ENCODE measurements at regions not wholly inside any gene's neighbourhood (a gene's known extent, or its start where the extent isn't known, plus 50 kb on each side); places are given as distances from the start of the nearest gene placed in this dataset.

DNA sequence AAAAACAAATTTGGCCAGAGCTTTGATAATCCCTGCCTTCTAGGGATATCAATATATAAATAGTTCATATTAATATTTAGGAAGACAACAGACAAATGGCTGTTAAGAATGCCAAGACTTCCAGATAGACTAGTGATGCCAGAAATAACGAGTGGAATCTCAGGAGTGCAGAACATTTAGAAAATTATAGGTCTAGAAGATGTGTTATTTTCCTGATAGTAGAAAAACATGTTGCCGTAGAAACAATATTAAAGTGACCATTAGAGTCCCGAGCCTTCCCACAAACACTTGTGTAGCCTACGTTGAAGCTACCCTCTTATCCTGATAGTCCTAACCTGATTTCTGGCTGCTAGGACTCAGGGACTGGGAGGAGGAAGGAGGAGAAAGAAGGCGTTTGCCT lies 54.3 kb upstream of the ITGA6 start:
- no peak for DNase-seq
- ATAC-seq = no peak
- intact Hi-C loops (cut with DNase I) = no loop called here

DNA sequence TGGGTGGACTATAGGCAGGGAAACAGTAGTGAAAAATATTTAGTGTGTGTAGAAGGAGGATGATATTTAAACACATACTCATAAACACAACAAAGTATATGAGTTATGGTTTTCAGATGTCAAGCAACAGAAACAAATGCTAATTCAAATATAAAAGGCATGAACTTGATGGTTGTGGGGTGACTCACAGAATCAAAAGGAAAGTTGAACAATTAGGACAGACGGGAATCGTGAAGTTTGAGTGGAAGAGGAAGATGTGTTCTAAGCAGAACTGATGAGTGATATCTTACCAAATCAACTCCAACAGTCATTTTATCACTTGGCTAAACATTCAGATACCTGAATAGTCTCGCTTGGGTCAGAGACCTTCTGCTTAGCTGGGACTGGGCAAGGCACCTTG lies 53.6 kb upstream of the ITGA6 start:
- intact Hi-C loops (cut with DNase I) = no loop called here
- DNase-seq (no peak), ATAC-seq (no peak)

DNA sequence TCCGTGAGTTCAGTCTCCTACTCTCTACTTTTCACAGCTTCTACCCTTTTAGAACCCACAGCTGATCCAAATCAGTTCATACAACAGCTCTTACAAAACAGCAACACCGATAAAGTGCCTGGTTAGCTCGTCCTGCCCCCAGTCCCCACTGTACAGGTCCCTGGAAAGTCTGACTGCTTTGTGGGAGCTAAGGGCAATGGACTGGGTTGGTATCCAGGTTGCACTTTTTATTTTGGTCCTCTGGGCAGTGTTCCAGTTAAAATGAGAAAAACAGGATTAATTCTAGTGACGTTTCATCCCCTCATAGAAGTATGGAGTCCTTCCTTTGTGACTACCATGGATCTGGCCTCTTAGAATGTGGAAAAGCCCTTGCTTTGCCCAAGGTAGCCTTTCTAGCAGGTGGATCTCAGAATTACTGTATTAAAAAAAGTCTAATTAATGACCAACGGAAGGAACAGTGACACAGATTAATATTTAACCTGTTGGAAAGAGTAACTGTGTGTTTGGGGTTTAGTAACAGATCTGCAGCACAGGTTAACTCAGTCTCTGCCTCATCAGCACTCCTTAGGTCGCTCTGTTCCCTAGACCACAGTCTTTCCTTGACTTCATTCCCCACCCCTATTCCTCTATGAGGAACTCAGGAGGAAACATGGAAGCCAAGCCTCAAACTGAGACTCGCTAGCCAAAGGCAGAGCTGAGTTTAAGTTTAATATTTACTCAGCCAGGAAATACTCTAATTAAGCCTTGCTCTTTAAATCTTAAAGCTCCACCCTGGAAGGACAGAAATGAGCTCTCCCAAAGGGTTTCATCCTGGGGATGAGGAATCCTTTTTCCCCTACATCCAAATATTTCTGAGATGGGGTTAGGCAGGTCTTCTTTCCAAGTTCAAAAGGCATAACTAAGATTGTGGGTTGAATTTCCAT lies 52.8 kb upstream of the ITGA6 start:
- ATAC-seq (no peak), DNase-seq (no peak)
- intact Hi-C loops (cut with DNase I) = no loop called here

DNA sequence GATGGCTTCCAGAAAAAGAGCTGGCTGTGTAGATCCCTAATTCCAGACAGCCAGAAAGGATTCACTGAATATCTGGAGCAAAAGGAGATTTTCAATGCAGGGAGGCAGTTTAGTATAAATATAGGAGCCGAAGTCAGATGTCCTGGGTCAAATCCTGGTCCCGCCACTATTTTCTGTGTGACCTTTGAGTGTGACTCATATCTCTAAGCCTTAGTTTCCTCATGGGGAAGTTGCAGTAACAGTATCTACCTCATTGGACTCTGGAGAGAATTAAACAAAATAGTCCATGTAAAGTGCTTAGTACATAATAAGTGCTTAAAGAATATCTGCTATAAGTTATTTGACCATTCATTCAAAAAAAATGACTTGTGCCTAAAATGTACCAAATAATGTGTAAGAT lies 52.1 kb upstream of the ITGA6 start:
- ATAC-seq (no peak), DNase-seq (no peak)
- intact Hi-C loops (cut with DNase I) = no loop called here

GRCh38 chr2:172376016-172376415 lies 51.4 kb upstream of the ITGA6 start:
- ATAC-seq = no peak
- intact Hi-C loops (cut with DNase I) = no loop called here
- DNase-seq = no peak

DNA sequence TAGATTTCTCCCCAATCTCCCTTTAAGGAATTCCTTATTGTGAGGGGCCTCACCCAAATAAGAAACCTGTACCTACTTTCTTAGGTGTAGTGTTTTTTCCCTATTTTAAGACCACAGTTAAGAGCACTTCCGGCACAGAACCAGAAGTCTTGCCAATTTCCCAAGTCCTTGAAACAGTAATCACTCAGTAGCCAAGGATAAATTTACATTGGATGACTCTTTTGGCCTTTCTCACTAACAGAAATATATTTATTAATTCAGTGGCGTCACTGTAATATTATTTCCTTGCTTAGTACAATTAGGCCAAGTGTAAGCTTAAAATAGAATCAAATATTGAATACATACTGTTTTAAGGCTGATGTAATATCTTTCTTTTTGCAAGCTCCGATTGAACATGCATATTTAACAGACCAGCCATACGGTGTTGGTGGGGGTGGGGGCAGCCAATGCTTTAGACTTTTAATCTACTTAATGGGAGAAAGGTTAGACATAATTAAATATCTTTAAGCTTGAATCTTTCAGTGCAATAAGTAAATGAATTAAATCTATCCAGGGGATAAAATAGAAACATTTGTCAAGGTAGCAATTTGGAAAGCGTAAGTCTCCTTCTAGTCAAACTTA lies 50.8 kb upstream of the ITGA6 start:
- DNase-seq = no peak
- intact Hi-C loops (cut with DNase I) = no loop called here
- no peak for ATAC-seq

DNA sequence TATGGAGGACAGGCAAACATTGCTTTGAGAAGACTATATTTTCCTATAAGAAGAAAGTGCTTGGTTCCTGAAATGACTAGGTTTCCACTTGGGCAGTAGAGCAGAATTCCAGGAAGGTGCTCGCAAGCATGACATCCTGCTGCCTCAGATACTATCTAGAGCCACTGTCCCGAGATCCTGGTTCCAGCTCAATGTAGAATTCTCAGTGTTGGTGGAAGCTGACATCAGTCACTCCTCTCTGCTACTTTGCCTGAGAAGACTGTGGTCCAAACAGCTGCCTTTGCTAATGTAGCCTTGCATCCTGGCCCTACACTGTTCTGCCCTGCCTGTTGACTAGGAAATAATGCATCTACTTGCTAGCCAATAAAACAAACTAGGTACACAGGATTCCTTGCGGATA lies 50.0 kb upstream of the ITGA6 start:
- no peak for DNase-seq
- intact Hi-C loops (cut with DNase I) = no loop called here
- no peak for ATAC-seq
